IMR-90 (cell line): ENCODE measurements at regions not wholly inside any gene's neighbourhood (a gene's known extent, or its start where the extent isn't known, plus 50 kb on each side); places are given as distances from the start of the nearest gene placed in this dataset.

Source experiments
- BHLHE40 ChIP-seq: fragments of 150-350 bp; IDR thresholded peaks from 2 replicates; pipeline ENCODE4 v1.6.1; 2016; ENCODE audit warnings: mild to moderate bottlenecking, low read depth, low read length
- MAFK ChIP-seq: IDR thresholded peaks from 2 replicates; pipeline ENCODE4 v1.6.1; 2012; ENCODE audit warnings: low read depth, low read length, improper control_type of control experiment
- MXI1 ChIP-seq: IDR thresholded peaks from 2 replicates; pipeline ENCODE4 v1.6.1; 2012; ENCODE audit warnings: low read depth, mild to moderate bottlenecking, low read length, moderate library complexity, borderline replicate concordance
- POLR2A ChIP-seq: IDR thresholded peaks from 2 replicates; pipeline ENCODE4 v1.6.1; 2012; ENCODE audit warnings: mild to moderate bottlenecking, low read depth, low read length
- RAD21 ChIP-seq: IDR thresholded peaks from 2 replicates; pipeline ENCODE4 v1.6.1; 2012; ENCODE audit warnings: low read length, improper control_type of control experiment
- RFX5 ChIP-seq: IDR thresholded peaks from 2 replicates; pipeline ENCODE4 v1.8.0; 2012; ENCODE audit warnings: low read depth, mild to moderate bottlenecking, low read length, moderate library complexity
- TF ChIP-seq, protein P1 (sequence below): conservative IDR thresholded peaks from 2 replicates; pipeline ENCODE4 v1.5.1; 2012; ENCODE audit warnings: mild to moderate bottlenecking, low read depth, low read length, improper control_type of control experiment

DNA sequence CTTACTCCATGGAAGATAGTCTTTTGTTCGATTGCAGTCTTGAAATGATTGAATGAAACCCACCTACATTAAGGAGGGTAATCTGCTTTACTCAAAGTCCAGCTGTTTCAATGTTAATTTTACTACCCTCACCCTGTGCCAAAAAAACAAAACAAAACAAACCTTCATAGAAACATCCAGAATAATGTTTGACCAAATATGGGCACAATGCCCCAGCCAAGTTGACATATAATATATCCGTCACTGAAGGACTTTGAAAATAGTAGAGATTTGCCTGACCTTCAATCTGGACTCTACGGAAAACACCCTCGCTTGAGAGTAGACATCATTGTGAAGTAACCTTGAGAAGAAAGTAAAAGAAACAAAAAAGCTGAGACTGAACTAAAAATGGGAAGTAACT, 550.5 kb upstream of the SMIM31 start:
- TF ChIP-seq, protein P1, sequence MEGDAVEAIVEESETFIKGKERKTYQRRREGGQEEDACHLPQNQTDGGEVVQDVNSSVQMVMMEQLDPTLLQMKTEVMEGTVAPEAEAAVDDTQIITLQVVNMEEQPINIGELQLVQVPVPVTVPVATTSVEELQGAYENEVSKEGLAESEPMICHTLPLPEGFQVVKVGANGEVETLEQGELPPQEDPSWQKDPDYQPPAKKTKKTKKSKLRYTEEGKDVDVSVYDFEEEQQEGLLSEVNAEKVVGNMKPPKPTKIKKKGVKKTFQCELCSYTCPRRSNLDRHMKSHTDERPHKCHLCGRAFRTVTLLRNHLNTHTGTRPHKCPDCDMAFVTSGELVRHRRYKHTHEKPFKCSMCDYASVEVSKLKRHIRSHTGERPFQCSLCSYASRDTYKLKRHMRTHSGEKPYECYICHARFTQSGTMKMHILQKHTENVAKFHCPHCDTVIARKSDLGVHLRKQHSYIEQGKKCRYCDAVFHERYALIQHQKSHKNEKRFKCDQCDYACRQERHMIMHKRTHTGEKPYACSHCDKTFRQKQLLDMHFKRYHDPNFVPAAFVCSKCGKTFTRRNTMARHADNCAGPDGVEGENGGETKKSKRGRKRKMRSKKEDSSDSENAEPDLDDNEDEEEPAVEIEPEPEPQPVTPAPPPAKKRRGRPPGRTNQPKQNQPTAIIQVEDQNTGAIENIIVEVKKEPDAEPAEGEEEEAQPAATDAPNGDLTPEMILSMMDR = no peak
- no peak for TF ChIP-seq RFX5
- TF ChIP-seq MXI1 = no peak
- TF ChIP-seq POLR2A = no peak
- TF ChIP-seq BHLHE40 = no peak
- no peak for TF ChIP-seq MAFK
- TF ChIP-seq RAD21 = no peak
